GM21526 (cell line): ENCODE measurements at regions not wholly inside any gene's neighbourhood (a gene's known extent, or its start where the extent isn't known, plus 50 kb on each side); places are given as distances from the start of the nearest gene placed in this dataset.
"Not testable (repeated sequence)": the region's sequence is repeated elsewhere in the genome, so short reads cannot be mapped to it uniquely, and the experiment has no call there.

Source experiments
- ATAC-seq: cut with Tn5 transposase; IDR thresholded peaks from one replicate; pipeline ENCODE4 v1.9.1; 2021; ENCODE audit warnings: moderate library complexity; ENCODE audit not compliant: unreplicated experiment, low FRiP score

GRCh38 chr15:38846346-38846745 is 281.7 kb upstream of the RASGRP1 start:
- no peak for ATAC-seq

DNA sequence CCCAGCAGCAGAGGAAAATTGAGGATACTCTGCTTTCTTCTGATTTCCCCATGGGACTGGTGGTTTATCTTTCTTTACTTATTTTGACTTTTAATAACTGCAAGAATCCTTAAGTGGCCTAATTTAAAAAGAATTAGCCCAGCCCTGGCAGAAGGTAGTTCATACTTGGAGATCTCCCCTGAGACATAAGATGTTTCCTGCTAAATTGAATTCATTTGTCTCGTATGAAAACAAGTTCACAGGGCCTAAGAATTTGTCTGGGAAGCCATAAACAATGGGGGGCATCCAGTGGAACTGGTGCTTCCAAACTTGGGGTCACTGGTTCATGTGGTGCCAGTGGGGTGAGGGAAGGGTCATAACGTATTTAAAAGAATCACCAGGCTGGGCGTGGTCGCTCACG is 283.1 kb upstream of the RASGRP1 start:
- no peak for ATAC-seq

DNA sequence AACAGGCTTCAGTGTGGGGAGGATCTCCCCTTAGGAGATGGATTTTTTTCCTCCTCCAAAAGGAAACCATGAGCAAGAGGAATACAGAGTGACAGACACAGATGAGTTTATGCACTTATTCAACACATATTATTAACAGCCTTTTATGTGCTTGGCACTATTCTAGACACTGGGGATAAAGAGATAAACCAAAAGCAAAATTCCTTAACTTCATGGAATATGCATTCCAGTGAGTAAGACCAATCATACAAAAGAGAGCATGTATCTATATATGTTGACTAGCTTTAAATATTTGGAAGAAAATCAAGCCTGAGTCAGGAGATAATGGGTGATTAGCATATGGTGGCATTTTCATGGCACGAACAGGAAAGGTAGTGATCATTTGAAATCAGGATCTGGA is 284.4 kb upstream of the RASGRP1 start:
- ATAC-seq: no peak

GRCh38 chr15:38852188-38852587 is 287.6 kb upstream of the RASGRP1 start:
- not testable (repeated sequence) for ATAC-seq

- no peak for ATAC-seq
These were observed 289.0 kb upstream of the RASGRP1 start for GRCh38 chr15:38853608-38854007.

DNA sequence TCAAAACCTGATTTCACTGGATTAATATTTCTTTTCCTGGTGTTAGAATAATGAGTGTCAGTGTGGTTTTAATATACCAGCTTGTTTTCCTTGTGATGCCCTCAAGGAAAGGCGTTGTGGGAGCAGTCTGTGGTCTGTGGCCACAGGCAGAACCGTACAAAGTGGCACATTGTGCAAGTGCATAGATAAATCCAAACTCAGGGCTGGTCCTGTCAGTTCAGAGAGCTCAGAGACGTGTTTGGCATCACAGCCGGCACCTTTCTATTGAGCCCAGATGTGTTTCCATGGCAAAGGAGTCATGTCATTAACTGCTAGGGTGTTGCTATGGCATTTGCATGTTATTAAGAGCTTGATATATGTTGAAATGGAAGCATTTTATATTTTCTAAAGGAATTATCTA is 289.9 kb upstream of the RASGRP1 start:
- no peak for ATAC-seq

GRCh38 chr15:38857814-38858213 is 293.2 kb upstream of the RASGRP1 start:
- no peak for ATAC-seq

DNA sequence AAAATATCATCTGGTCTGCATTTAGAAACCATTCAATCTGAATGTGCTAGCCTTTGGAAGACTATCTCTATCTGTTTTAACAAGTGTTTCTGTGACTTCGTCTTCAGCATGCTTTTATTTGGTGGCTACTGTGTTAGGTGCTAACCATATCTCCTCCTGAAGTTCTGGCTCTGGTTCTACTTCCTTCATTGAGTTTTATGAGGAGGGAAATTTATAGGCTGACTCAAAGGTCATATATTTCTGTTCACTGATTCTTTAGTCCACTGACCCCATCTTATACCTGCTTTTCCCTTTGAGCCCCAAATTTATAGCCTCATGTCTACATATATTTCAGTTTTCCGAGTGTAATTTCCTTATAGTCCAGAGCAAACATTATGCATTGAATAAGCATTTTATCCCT is 295.0 kb upstream of the RASGRP1 start:
- no peak for ATAC-seq

DNA sequence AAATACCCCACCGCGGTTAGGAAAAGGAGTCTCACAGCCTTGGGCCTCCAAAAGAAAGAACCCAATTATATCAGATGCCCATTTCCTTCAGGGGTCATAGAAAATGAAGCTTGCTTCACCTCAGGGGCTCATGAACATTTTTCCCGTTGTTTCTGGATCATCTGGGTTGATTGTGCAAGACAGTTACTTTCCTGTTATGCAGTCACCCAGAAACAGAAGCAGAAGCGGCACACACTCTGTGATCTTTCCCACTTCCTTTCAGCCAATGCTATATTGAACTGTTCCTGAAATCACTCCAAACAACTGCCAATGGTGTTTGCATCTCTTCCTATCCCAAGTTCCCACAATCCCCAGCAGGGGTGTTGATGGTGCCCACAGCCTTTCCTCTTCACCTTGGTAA is 295.6 kb upstream of the RASGRP1 start:
- no peak for ATAC-seq

- no peak for ATAC-seq
These were observed 296.1 kb upstream of the RASGRP1 start for GRCh38 chr15:38860674-38861073.

GRCh38 chr15:38861108-38861507 is 296.5 kb upstream of the RASGRP1 start:
- no peak for ATAC-seq

DNA sequence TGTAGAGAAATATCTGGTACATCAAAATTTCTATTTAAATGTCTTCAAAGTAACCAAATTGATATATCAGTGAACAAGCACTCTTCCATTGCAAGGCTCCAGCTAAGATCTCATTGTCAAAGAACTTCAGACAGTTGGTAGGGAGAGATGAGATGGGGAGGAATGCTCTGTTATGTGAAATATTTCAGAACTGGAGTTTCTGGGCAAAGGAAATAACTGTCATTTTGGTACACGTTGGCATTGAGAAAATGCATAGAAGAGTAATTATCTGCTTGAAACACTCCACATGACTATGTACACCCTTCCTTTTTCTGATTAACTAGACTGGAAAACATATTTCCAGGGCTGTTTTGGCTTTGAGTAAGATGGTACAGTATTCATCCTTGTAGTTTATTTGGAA is 297.5 kb upstream of the RASGRP1 start:
- ATAC-seq: no peak

GRCh38 chr15:38863381-38863780 is 298.8 kb upstream of the RASGRP1 start:
- ATAC-seq: no peak

- no peak for ATAC-seq
These were observed 299.5 kb upstream of the RASGRP1 start for GRCh38 chr15:38864122-38864521.

DNA sequence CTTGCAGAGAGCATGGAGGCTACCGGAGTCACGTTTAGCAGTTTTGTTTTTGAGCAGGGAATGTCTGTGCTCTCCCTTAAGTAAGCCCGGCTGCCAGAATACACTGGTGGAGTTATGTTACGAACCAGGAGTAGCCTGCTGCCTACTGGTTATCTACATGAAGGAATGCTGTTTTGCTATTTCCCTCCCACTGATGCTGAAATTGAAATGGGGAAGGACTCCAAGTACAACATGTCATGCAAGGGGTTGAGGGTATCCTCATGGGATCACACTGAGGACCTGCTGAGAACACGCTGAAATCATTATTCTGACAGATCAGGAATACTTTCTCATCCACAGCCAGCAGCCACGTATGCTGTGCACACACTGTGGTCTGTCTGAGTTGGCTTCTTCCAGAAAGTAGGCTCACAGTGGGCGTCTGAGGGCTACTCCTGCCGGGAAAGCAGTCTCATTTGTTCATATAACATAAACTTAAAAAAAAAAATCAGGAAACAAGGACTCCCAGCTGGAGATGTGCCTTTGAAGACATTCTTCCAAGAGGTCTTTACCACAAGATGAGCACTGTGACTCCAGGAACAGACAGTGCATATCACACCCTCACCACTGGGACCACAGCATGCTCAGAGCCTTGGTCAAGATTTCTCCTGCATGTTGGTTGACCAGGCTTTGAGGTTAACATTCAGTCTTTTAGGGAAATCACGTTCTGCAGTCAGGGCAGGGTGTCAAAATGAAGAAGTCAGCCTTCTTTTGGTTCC is 300.4 kb upstream of the RASGRP1 start:
- no peak for ATAC-seq

GRCh38 chr15:38867556-38867955 is 302.9 kb upstream of the RASGRP1 start:
- ATAC-seq: no peak

- no peak for ATAC-seq
These were observed 303.9 kb upstream of the RASGRP1 start for GRCh38 chr15:38868326-38869114.

DNA sequence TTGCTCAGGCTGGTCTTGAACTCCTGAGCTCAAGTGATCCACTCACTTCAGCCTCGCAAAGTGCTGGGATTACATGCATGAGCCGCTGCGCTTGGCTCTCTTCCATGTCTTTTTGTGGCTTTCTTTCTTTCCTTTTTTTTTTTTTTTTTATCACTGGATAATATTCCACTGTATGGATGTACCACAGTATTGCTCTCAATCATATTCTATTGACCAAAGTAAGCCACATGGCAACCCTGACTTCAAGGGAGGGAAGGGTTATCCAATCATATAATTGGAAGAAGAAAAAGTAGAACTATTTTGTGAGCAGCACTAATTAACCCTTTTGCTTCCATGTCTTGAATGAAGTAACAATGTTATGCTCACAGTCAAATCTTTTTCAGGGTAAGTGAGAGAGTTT is 307.0 kb upstream of the RASGRP1 start:
- no peak for ATAC-seq

DNA sequence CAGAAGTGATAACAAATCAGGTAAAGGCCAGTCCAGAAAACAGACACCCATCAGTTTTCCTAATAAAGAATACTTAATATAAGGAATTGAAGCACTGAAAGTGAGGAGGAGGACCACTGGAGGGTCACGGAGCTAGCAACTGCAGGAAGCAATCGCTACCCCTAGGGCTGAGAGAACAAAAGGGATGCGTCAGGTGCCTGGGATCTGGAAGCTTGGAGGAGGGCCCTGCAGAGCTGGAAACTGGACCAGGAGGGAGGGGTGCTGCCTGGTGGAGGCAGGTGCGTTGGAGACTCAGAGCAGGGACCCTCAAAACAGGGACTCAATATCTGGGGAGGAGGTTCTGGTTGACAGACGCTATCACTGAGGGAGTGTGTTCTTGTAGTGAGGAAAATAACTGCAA is 308.1 kb upstream of the RASGRP1 start:
- no peak for ATAC-seq

- ATAC-seq: no peak
These were observed 308.5 kb upstream of the RASGRP1 start for GRCh38 chr15:38873158-38873557.

DNA sequence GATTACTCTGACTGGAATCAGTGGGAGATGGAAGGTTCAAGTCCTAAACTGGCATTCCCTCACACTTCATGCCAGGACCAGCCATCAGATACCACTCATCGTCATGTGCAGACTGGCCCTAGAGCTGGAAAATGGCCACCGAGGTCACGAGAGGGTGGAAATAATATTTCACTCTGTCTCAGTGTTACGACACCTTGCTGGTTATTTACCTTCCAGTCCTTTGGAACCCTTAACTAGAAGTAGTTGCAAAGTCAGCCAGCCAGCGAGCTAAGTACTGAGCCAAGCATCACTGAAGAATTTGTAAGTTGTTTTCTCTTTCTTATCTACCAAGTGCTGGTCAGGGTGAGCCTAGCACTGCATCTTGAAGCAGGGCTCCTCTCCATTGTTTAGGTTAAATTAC is 309.9 kb upstream of the RASGRP1 start:
- no peak for ATAC-seq

DNA sequence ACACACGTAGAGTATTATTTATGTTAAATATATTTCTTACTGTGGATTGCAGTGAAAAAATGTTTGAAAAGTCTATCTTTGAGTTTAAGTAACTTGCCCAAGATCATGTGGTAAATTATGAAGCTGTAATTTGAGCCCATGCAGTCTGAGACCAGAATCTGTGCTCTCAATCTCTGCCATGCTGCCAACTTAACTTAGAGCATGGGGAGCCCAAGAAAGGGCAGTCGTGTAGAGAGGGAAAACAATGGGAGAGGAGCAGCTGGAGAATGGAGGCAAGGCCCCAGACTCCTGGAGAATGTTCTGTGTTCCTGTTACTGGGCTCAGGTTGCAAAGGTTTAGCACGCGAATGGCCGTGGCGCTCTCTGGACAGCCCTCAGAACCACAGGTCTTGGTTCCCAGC is 311.6 kb upstream of the RASGRP1 start:
- no peak for ATAC-seq
